H9 (cell line): ENCODE measurements at regions not wholly inside any gene's neighbourhood (a gene's known extent, or its start where the extent isn't known, plus 50 kb on each side); places are given as distances from the start of the nearest gene placed in this dataset.

Experiments used
- DNase-seq: peaks from one replicate; pipeline ENCODE4 v3.0.0-alpha.2; 2017
- H2AFZ ChIP-seq: one replicate; pipeline ENCODE4 v1.6.1; 2013; ENCODE audit warnings: mild to moderate bottlenecking, low read length, control low read depth, moderate library complexity
- H2AK5ac ChIP-seq: 2 replicates; pipeline ENCODE4 v1.6.1; 2013; ENCODE audit warnings: low read length, control low read depth, mixed read lengths; ENCODE audit not compliant: insufficient read length
- H2BK120ac ChIP-seq: one replicate; pipeline ENCODE4 v1.6.1; 2013; ENCODE audit warnings: low read depth, mild to moderate bottlenecking, low read length, control low read depth, inconsistent platforms; ENCODE audit not compliant: poor library complexity, severe bottlenecking
- H2BK12ac ChIP-seq: 2 replicates; pipeline ENCODE4 v1.6.1; 2013; ENCODE audit warnings: low read length, control low read depth, mixed read lengths, low read depth; ENCODE audit not compliant: insufficient read length
- H2BK15ac ChIP-seq: 2 replicates; pipeline ENCODE4 v1.6.1; 2013; ENCODE audit warnings: low read depth, low read length, control low read depth
- H2BK20ac ChIP-seq: one replicate; pipeline ENCODE4 v1.6.1; 2013; ENCODE audit warnings: low read depth, mild to moderate bottlenecking, low read length, control low read depth, inconsistent platforms; ENCODE audit not compliant: poor library complexity, severe bottlenecking
- H2BK5ac ChIP-seq: 2 replicates; pipeline ENCODE4 v1.6.1; 2013; ENCODE audit warnings: low read length, control low read depth, mixed read lengths; ENCODE audit not compliant: insufficient read length
- H3K14ac ChIP-seq: 2 replicates; pipeline ENCODE4 v1.6.1; 2013; ENCODE audit warnings: low read length, control low read depth; ENCODE audit not compliant: insufficient read depth
- H3K18ac ChIP-seq: 2 replicates; pipeline ENCODE4 v1.6.1; 2013; ENCODE audit warnings: low read depth, mild to moderate bottlenecking, mixed read lengths, low read length, control low read depth; ENCODE audit not compliant: insufficient read length
- H3K23ac ChIP-seq: 2 replicates; pipeline ENCODE4 v1.6.1; 2013; ENCODE audit warnings: low read length, control low read depth, mixed read lengths, low read depth; ENCODE audit not compliant: insufficient read length
- H3K23me2 ChIP-seq: 2 replicates; pipeline ENCODE4 v1.6.1; 2013; ENCODE audit warnings: low read depth, mild to moderate bottlenecking, mixed read lengths, low read length, control low read depth; ENCODE audit not compliant: insufficient read length, poor library complexity, severe bottlenecking
- H3K27ac ChIP-seq: 2 replicates; pipeline ENCODE4 v1.5.1; 2013; ENCODE audit warnings: low read length, control low read depth, mixed read lengths, low read depth; ENCODE audit not compliant: insufficient read length
- H3K27me3 ChIP-seq: 2 replicates; pipeline ENCODE4 v1.6.1; 2013; ENCODE audit warnings: low read length, control low read depth, inconsistent platforms; ENCODE audit not compliant: insufficient read depth
- H3K4ac ChIP-seq: 2 replicates; pipeline ENCODE4 v1.6.1; 2013; ENCODE audit warnings: low read depth, mild to moderate bottlenecking, control low read depth, inconsistent platforms, low read length, moderate library complexity
- H3K4me1 ChIP-seq: 2 replicates; pipeline ENCODE4 v1.6.1; 2013; ENCODE audit warnings: low read length, control low read depth, inconsistent platforms; ENCODE audit not compliant: insufficient read depth
- H3K4me2 ChIP-seq: 2 replicates; pipeline ENCODE4 v1.6.1; 2013; ENCODE audit warnings: low read length, control low read depth, mixed read lengths; ENCODE audit not compliant: insufficient read length, insufficient read depth
- H3K56ac ChIP-seq: 2 replicates; pipeline ENCODE4 v1.6.1; 2013; ENCODE audit warnings: low read depth, mild to moderate bottlenecking, mixed read lengths, low read length, control low read depth; ENCODE audit not compliant: insufficient read length
- H3K79me1 ChIP-seq: 2 replicates; pipeline ENCODE4 v1.6.1; 2013; ENCODE audit warnings: low read depth, mild to moderate bottlenecking, moderate library complexity, low read length, control low read depth, inconsistent platforms; ENCODE audit not compliant: insufficient read depth, poor library complexity, severe bottlenecking
- H3K79me2 ChIP-seq: 2 replicates; pipeline ENCODE4 v1.6.1; 2013; ENCODE audit warnings: low read length, control low read depth, inconsistent platforms; ENCODE audit not compliant: insufficient read depth
- H3K9ac ChIP-seq: 2 replicates; pipeline ENCODE4 v1.6.1; 2013; ENCODE audit warnings: low read length, control low read depth, mixed read lengths; ENCODE audit not compliant: insufficient read length; ENCODE audit errors: extremely low read depth
- H3K9me3 ChIP-seq: one replicate; pipeline ENCODE4 v1.6.1; 2013; ENCODE audit warnings: low read depth, low read length, inconsistent platforms; ENCODE audit not compliant: control insufficient read depth
- H3T11ph ChIP-seq: one replicate; pipeline ENCODE4 v1.6.1; 2013; ENCODE audit warnings: mild to moderate bottlenecking, low read length, control low read depth, inconsistent platforms
- H4K20me1 ChIP-seq: one replicate; pipeline ENCODE4 v1.6.1; 2013; ENCODE audit not compliant: control insufficient read depth, insufficient read length, insufficient read depth
- H4K5ac ChIP-seq: 2 replicates; pipeline ENCODE4 v1.6.1; 2013; ENCODE audit warnings: low read depth, mild to moderate bottlenecking, mixed read lengths, low read length, control low read depth; ENCODE audit not compliant: insufficient read length
- H4K8ac ChIP-seq: replicated peaks from 2 replicates; pipeline ENCODE4 v1.6.1; 2013; ENCODE audit warnings: low read length, control low read depth, mixed read lengths, low read depth; ENCODE audit not compliant: insufficient read length
- H4K91ac ChIP-seq: 2 replicates; pipeline ENCODE4 v1.6.1; 2013; ENCODE audit warnings: low read depth, mild to moderate bottlenecking, moderate library complexity, mixed read lengths, low read length, control low read depth; ENCODE audit not compliant: insufficient read length
- H3K27ac Mint-ChIP-seq, 3 experiments: 2 replicates in 2 of 3; 3 replicates in 1 of 3; pipeline ENCODE4 v1.8.0; 2020 to 2021; ENCODE audit warnings: mixed read lengths in 3 of 3, mild to moderate bottlenecking in 1 of 3, moderate library complexity in 1 of 3
- H3K27me3 Mint-ChIP-seq: 2 replicates; pipeline ENCODE4 v1.8.0; 2021; ENCODE audit warnings: low read depth, mild to moderate bottlenecking, moderate library complexity, mixed read lengths
- H3K36me3 Mint-ChIP-seq, 3 experiments: 2 replicates in 2 of 3; 3 replicates in 1 of 3; pipeline ENCODE4 v1.8.0; 2020 to 2021; ENCODE audit warnings: low read depth in 3 of 3, mixed read lengths in 3 of 3; ENCODE audit not compliant: insufficient read depth in 1 of 3
- H3K4me1 Mint-ChIP-seq, 2 experiments: 2 replicates each; pipeline ENCODE4 v1.8.0; 2020; ENCODE audit warnings: mixed read lengths in 2 of 2
- H3K4me3 Mint-ChIP-seq, 2 experiments: 2 replicates in 1 of 2; 3 replicates in 1 of 2; pipeline ENCODE4 v1.8.0; 2020 to 2021; ENCODE audit warnings: mild to moderate bottlenecking in 2 of 2, mixed read lengths in 2 of 2, moderate library complexity in 1 of 2
- H3K9me3 Mint-ChIP-seq, 2 experiments: 2 replicates in 1 of 2; 3 replicates in 1 of 2; pipeline ENCODE4 v1.8.0; 2020; ENCODE audit warnings: mild to moderate bottlenecking in 2 of 2, mixed read lengths in 2 of 2, moderate library complexity in 1 of 2
- TF ChIP-seq, protein P1 (sequence below): fragments of 200-600 bp; sonication (generic); conservative IDR thresholded peaks from 3 replicates; pipeline ENCODE4 v1.8.0; 2021; ENCODE audit warnings: antibody characterized with exemption, mild to moderate bottlenecking

DNA sequence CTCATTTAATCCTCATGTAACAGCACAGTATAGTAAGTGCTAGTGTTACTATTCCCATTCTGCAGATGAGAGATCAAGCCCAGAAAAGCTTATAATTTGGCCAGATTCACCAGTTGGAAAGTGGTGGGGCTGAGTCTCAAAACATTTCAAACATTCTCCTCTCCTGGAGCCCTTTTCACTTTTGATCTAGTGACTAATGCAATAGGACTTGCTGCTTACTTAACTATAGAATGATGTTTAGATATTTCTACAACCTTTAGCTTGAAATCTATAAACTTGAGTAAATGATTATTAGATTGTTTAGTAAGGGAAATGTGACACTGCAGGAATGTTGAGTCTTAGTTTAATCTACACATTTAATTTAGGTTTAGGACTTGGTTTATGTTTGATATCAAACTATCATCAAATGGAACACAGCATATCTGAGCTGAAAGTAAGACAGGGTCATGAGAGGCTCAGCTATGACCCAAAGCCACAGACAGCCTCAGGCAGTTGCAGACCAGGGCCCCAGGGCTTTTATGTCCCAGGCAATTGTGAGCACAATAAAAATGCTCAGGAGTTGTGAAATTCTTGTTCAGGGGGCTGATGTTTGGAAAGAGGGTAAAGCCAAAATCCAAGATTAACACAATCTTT lies 199.5 kb upstream of the HS3ST1 start:
- Mint-ChIP-seq H3K4me3 (no peak overlapping the region), H3K9me3 (no peaks in the 10 kb centered on the region), H3K27me3 (no peaks in the 10 kb centered on the region), H3K4me1 (peaks cover 4% of the 10 kb centered on the region in 2 experiments), H3K27ac (no peak overlapping the region), H3K36me3 (no peaks in the 10 kb centered on the region)
- no peak overlapping the region for H3K14ac ChIP-seq
- no peak overlapping the region for H3K56ac ChIP-seq
- no peak overlapping the region for H3K18ac ChIP-seq
- no peak overlapping the region for H3K9ac ChIP-seq
- H2AFZ ChIP-seq = no peak overlapping the region
- TF ChIP-seq, protein P1, sequence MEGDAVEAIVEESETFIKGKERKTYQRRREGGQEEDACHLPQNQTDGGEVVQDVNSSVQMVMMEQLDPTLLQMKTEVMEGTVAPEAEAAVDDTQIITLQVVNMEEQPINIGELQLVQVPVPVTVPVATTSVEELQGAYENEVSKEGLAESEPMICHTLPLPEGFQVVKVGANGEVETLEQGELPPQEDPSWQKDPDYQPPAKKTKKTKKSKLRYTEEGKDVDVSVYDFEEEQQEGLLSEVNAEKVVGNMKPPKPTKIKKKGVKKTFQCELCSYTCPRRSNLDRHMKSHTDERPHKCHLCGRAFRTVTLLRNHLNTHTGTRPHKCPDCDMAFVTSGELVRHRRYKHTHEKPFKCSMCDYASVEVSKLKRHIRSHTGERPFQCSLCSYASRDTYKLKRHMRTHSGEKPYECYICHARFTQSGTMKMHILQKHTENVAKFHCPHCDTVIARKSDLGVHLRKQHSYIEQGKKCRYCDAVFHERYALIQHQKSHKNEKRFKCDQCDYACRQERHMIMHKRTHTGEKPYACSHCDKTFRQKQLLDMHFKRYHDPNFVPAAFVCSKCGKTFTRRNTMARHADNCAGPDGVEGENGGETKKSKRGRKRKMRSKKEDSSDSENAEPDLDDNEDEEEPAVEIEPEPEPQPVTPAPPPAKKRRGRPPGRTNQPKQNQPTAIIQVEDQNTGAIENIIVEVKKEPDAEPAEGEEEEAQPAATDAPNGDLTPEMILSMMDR = no peak
- no peaks in the 10 kb centered on the region for H3K4me1 ChIP-seq
- H3K9me3 ChIP-seq = no peaks in the 10 kb centered on the region
- H4K8ac ChIP-seq = no peak overlapping the region
- no peak overlapping the region for H2AK5ac ChIP-seq
- H3T11ph ChIP-seq = no peak overlapping the region
- H3K4me2 ChIP-seq = no peak overlapping the region
- no peak overlapping the region for H4K5ac ChIP-seq
- H3K27me3 ChIP-seq = no peaks in the 10 kb centered on the region
- H4K20me1 ChIP-seq = no peaks in the 10 kb centered on the region
- H2BK120ac ChIP-seq = no peak overlapping the region
- H3K79me2 ChIP-seq = no peaks in the 10 kb centered on the region
- H3K23me2 ChIP-seq = no peaks in the 10 kb centered on the region
- H2BK5ac ChIP-seq = no peak overlapping the region
- no peak overlapping the region for H3K27ac ChIP-seq
- no peak for DNase-seq
- no peak overlapping the region for H2BK15ac ChIP-seq
- no peak overlapping the region for H2BK12ac ChIP-seq
- H3K4ac ChIP-seq = no peak overlapping the region
- no peak overlapping the region for H2BK20ac ChIP-seq
- no peak overlapping the region for H3K23ac ChIP-seq
- no peaks in the 10 kb centered on the region for H3K79me1 ChIP-seq
- H4K91ac ChIP-seq = no peak overlapping the region
